CD8-positive, alpha-beta memory T cell (primary cell): ENCODE measurements at regions not wholly inside any gene's neighbourhood (a gene's known extent, or its start where the extent isn't known, plus 50 kb on each side); places are given as distances from the start of the nearest gene placed in this dataset.
"Not testable (repeated sequence)": the region's sequence is repeated elsewhere in the genome, so short reads cannot be mapped to it uniquely, and the experiment has no call there.

Source experiments
- CTCF ChIA-PET: fragments of 350-600 bp; sonication (Branson Sonifier 250); formaldehyde crosslinking; loops from one replicate; lab custom pipeline; 2021; ENCODE audit warnings: antibody characterized with exemption; lab: Charles Lee
- POLR2A ChIA-PET: fragments of 350-600 bp; sonication (Branson Sonifier 250); formaldehyde crosslinking; loops from one replicate; lab custom pipeline; 2021; ENCODE audit warnings: antibody characterized with exemption; lab: Charles Lee
- DNase-seq, 5 donors: peaks; one replicate each; pipeline versions ENCODE4 v3.0.0 to v3.0.0-alpha.2; 2020 to 2022; ENCODE audit warnings: mixed read lengths in 1 of 5
- H3K27ac ChIP-seq: one replicate; pipeline ENCODE4 v1.7.0; 2013; ENCODE audit warnings: low read depth, mild to moderate bottlenecking, low read length, moderate library complexity
- H3K27me3 ChIP-seq: 2 replicates; pipeline ENCODE4 v1.7.0; 2013; ENCODE audit warnings: low read length, mild to moderate bottlenecking; ENCODE audit not compliant: insufficient read depth, poor library complexity, severe bottlenecking
- H3K36me3 ChIP-seq: 2 replicates; pipeline ENCODE4 v1.7.0; 2013; ENCODE audit warnings: mild to moderate bottlenecking, low read length, moderate library complexity; ENCODE audit not compliant: insufficient read depth
- H3K4me1 ChIP-seq: 2 replicates; pipeline ENCODE4 v1.7.0; 2013; ENCODE audit warnings: mild to moderate bottlenecking, low read length, moderate library complexity; ENCODE audit not compliant: insufficient read depth
- H3K4me3 ChIP-seq: 2 replicates; pipeline ENCODE4 v1.7.0; 2013; ENCODE audit warnings: mild to moderate bottlenecking, low read length
- H3K9me3 ChIP-seq: 2 replicates; pipeline ENCODE4 v1.7.0; 2013; ENCODE audit warnings: mild to moderate bottlenecking, low read length
- H3K27ac Mint-ChIP-seq, 8 donors: one replicate each; pipeline ENCODE4 v1.8.0; 2020 to 2021; ENCODE audit warnings: mixed read lengths in 8 of 8, mild to moderate bottlenecking in 6 of 8, inconsistent platforms in 3 of 8, moderate library complexity in 3 of 8
- H3K27me3 Mint-ChIP-seq, 2 donors: one replicate each; pipeline ENCODE4 v1.8.0; 2020 to 2021; ENCODE audit warnings: mixed read lengths in 2 of 2, mild to moderate bottlenecking in 1 of 2, moderate library complexity in 1 of 2
- H3K36me3 Mint-ChIP-seq, 3 donors: one replicate each; pipeline ENCODE4 v1.8.0; 2020 to 2021; ENCODE audit warnings: mixed read lengths in 3 of 3, inconsistent platforms in 1 of 3, mild to moderate bottlenecking in 1 of 3
- H3K4me1 Mint-ChIP-seq, 3 donors: one replicate each; pipeline ENCODE4 v1.8.0; 2020 to 2021; ENCODE audit warnings: mixed read lengths in 3 of 3, inconsistent platforms in 1 of 3, mild to moderate bottlenecking in 1 of 3
- H3K4me3 Mint-ChIP-seq, 7 donors: one replicate each; pipeline ENCODE4 v1.8.0; 2020 to 2021; ENCODE audit warnings: mixed read lengths in 7 of 7, mild to moderate bottlenecking in 6 of 7, moderate library complexity in 4 of 7, inconsistent platforms in 2 of 7
- H3K9me3 Mint-ChIP-seq, 5 donors: one replicate each; pipeline ENCODE4 v1.8.0; 2020 to 2022; ENCODE audit warnings: mixed read lengths in 5 of 5, mild to moderate bottlenecking in 3 of 5, moderate library complexity in 2 of 5, inconsistent platforms in 1 of 5

- ChIA-PET POLR2A (no interaction called here), CTCF (no interaction called here)
- no peak overlapping the region for H3K4me3 ChIP-seq
- H3K27ac ChIP-seq: no peak overlapping the region
- no peak overlapping the region for H3K4me3 Mint-ChIP-seq
- peaks cover 0 to 19% (median 4%) of the 10 kb centered on the region in 5 donors for H3K9me3 Mint-ChIP-seq
- DNase-seq: no peak
- no peaks in the 10 kb centered on the region for H3K27me3 ChIP-seq
- H3K4me1 Mint-ChIP-seq: no peaks in the 10 kb centered on the region
- H3K4me1 ChIP-seq: no peaks in the 10 kb centered on the region
- H3K36me3 ChIP-seq: no peaks in the 10 kb centered on the region
- no peaks in the 10 kb centered on the region for H3K27me3 Mint-ChIP-seq
- H3K36me3 Mint-ChIP-seq: no peaks in the 10 kb centered on the region
- no peak overlapping the region for H3K27ac Mint-ChIP-seq
- H3K9me3 ChIP-seq: no peaks in the 10 kb centered on the region
Observed at GRCh38 chr13:82506805-82507414, 1375.4 kb downstream of the SLITRK1 start.

- H3K27me3 ChIP-seq: no peaks in the 10 kb centered on the region
- CTCF ChIA-PET: no interaction called here
- H3K4me3 ChIP-seq: no peak overlapping the region
Observed at GRCh38 chr13:82501834-82502233, 1380.4 kb downstream of the SLITRK1 start.

GRCh38 chr13:82480415-82480814 is 1401.9 kb downstream of the SLITRK1 start:
- H3K4me3 Mint-ChIP-seq: no peak overlapping the region
- no peaks in the 10 kb centered on the region for H3K36me3 Mint-ChIP-seq
- H3K9me3 Mint-ChIP-seq: peaks cover 0 to 28% (median 5%) of the 10 kb centered on the region in 5 donors
- no peaks in the 10 kb centered on the region for H3K4me1 Mint-ChIP-seq
- no peak overlapping the region for H3K27ac Mint-ChIP-seq
- Histone ChIP-seq H3K27me3 (no peaks in the 10 kb centered on the region), H3K4me3 (no peak overlapping the region), H3K36me3 (no peaks in the 10 kb centered on the region), H3K4me1 (no peaks in the 10 kb centered on the region), H3K27ac (no peak overlapping the region), H3K9me3 (no peaks in the 10 kb centered on the region)
- POLR2A ChIA-PET: no interaction called here
- no peak for DNase-seq
- CTCF ChIA-PET: no interaction called here
- no peaks in the 10 kb centered on the region for H3K27me3 Mint-ChIP-seq

More at GRCh38 chr13:82501834-82502233, 1380.4 kb downstream of the SLITRK1 start:
- Histone ChIP-seq H3K36me3 (no peaks in the 10 kb centered on the region), H3K27ac (no peak overlapping the region), H3K4me1 (no peaks in the 10 kb centered on the region), H3K9me3 (no peaks in the 10 kb centered on the region)
- no peak for DNase-seq
- POLR2A ChIA-PET: no interaction called here
- H3K9me3 Mint-ChIP-seq: peaks cover 0 to 21% (median 4%) of the 10 kb centered on the region in 5 donors
- no peaks in the 10 kb centered on the region for H3K4me1 Mint-ChIP-seq
- H3K27me3 Mint-ChIP-seq: no peaks in the 10 kb centered on the region
- H3K4me3 Mint-ChIP-seq: no peak overlapping the region
- no peak overlapping the region for H3K27ac Mint-ChIP-seq
- no peaks in the 10 kb centered on the region for H3K36me3 Mint-ChIP-seq

GRCh38 chr13:82477436-82477835 is 1404.8 kb downstream of the SLITRK1 start:
- Mint-ChIP-seq H3K27me3 (no peaks in the 10 kb centered on the region), H3K9me3 (peaks cover 0 to 26% (median 5%) of the 10 kb centered on the region in 5 donors), H3K36me3 (no peaks in the 10 kb centered on the region), H3K4me3 (no peak overlapping the region), H3K4me1 (no peaks in the 10 kb centered on the region), H3K27ac (no peak overlapping the region)
- Histone ChIP-seq H3K27ac (no peak overlapping the region), H3K4me1 (no peaks in the 10 kb centered on the region), H3K36me3 (no peaks in the 10 kb centered on the region), H3K27me3 (no peaks in the 10 kb centered on the region), H3K9me3 (no peaks in the 10 kb centered on the region), H3K4me3 (no peak overlapping the region)
- POLR2A ChIA-PET: no interaction called here
- no peak for DNase-seq
- CTCF ChIA-PET: no interaction called here

- H3K4me1 Mint-ChIP-seq: no peaks in the 10 kb centered on the region
- H3K4me1 ChIP-seq: no peaks in the 10 kb centered on the region
- no peak overlapping the region for H3K4me3 ChIP-seq
- no peaks in the 10 kb centered on the region for H3K27me3 ChIP-seq
- H3K27me3 Mint-ChIP-seq: no peaks in the 10 kb centered on the region
- H3K9me3 ChIP-seq: no peaks in the 10 kb centered on the region
- H3K27ac ChIP-seq: no peak overlapping the region
- no peak overlapping the region for H3K27ac Mint-ChIP-seq
- H3K9me3 Mint-ChIP-seq: peaks cover 0 to 19% (median 5%) of the 10 kb centered on the region in 5 donors
- H3K4me3 Mint-ChIP-seq: no peak overlapping the region
- ChIA-PET POLR2A (no interaction called here), CTCF (no interaction called here)
- no peaks in the 10 kb centered on the region for H3K36me3 Mint-ChIP-seq
- DNase-seq: no peak
- H3K36me3 ChIP-seq: no peaks in the 10 kb centered on the region
Observed at GRCh38 chr13:82467626-82468025, 1414.6 kb downstream of the SLITRK1 start.

GRCh38 chr13:82459575-82459974 is 1422.7 kb downstream of the SLITRK1 start:
- H3K4me3 ChIP-seq, H3K36me3 Mint-ChIP-seq, H3K27ac ChIP-seq, H3K36me3 ChIP-seq, H3K27me3 ChIP-seq, H3K4me1 ChIP-seq, CTCF ChIA-PET, H3K9me3 ChIP-seq, H3K4me1 Mint-ChIP-seq, H3K27ac Mint-ChIP-seq, H3K4me3 Mint-ChIP-seq, H3K27me3 Mint-ChIP-seq, DNase-seq, POLR2A ChIA-PET: not testable (repeated sequence)
- peaks cover 3 to 20% (median 10%) of the 10 kb centered on the region in 5 donors for H3K9me3 Mint-ChIP-seq

- no peaks in the 10 kb centered on the region for H3K36me3 Mint-ChIP-seq
- Histone ChIP-seq H3K4me1 (no peaks in the 10 kb centered on the region), H3K27ac (no peak overlapping the region), H3K9me3 (no peaks in the 10 kb centered on the region), H3K27me3 (no peaks in the 10 kb centered on the region), H3K4me3 (no peak overlapping the region), H3K36me3 (no peaks in the 10 kb centered on the region)
- H3K4me3 Mint-ChIP-seq: no peak overlapping the region
- ChIA-PET POLR2A (no interaction called here), CTCF (no interaction called here)
- no peaks in the 10 kb centered on the region for H3K27me3 Mint-ChIP-seq
- peak overlapping the region in 1 of 8 donors; percentile 23 for H3K27ac Mint-ChIP-seq
- H3K4me1 Mint-ChIP-seq: no peaks in the 10 kb centered on the region
- peaks cover 4 to 20% (median 12%) of the 10 kb centered on the region in 5 donors for H3K9me3 Mint-ChIP-seq
- no peak for DNase-seq
Observed at GRCh38 chr13:82458169-82458568, 1424.1 kb downstream of the SLITRK1 start.

- H3K4me3 Mint-ChIP-seq, H3K27me3 ChIP-seq, H3K4me1 Mint-ChIP-seq, H3K9me3 ChIP-seq, H3K36me3 Mint-ChIP-seq, CTCF ChIA-PET, H3K27me3 Mint-ChIP-seq, H3K27ac ChIP-seq, DNase-seq, H3K27ac Mint-ChIP-seq, H3K36me3 ChIP-seq, POLR2A ChIA-PET, H3K4me1 ChIP-seq, H3K4me3 ChIP-seq: not testable (repeated sequence)
- H3K9me3 Mint-ChIP-seq: peaks cover 4 to 21% (median 16%) of the 10 kb centered on the region in 5 donors
Observed at GRCh38 chr13:82457548-82457947, 1424.7 kb downstream of the SLITRK1 start.
